ENCODE measurements at regions not wholly inside any gene's neighbourhood (a gene's known extent, or its start where the extent isn't known, plus 50 kb on each side); places are given as distances from the start of the nearest gene placed in this dataset.

DNA sequence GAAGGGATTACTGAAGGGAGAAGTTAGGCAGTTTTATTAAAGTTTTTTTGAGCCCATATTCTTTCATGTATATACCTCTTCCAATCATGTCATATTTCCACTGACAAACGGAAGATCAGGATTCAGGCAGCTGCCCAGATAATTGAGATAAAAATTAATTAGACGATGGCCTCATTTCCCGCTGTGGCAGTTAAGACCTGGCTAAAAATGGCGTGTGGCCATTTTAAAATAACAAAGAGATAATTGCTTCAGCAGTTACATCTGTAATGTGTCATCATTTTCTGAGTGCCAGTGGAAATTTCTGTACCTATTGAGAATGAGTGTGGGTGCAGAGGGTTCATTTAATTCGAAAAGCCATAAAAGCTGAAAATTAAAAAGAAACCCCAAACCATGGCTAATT lies 215.1 kb downstream of the STK31 start:
- TF ChIP-seq EP300 (IDR thresholded peaks at IDR 0.05; ENCODE audit: low read depth) (no peak), POLR2A (IDR thresholded peaks at IDR 0.05) (no peak), POLR2AphosphoS5 (IDR thresholded peaks at IDR 0.05) (no peak)
- TF ChIP-seq, protein P1, sequence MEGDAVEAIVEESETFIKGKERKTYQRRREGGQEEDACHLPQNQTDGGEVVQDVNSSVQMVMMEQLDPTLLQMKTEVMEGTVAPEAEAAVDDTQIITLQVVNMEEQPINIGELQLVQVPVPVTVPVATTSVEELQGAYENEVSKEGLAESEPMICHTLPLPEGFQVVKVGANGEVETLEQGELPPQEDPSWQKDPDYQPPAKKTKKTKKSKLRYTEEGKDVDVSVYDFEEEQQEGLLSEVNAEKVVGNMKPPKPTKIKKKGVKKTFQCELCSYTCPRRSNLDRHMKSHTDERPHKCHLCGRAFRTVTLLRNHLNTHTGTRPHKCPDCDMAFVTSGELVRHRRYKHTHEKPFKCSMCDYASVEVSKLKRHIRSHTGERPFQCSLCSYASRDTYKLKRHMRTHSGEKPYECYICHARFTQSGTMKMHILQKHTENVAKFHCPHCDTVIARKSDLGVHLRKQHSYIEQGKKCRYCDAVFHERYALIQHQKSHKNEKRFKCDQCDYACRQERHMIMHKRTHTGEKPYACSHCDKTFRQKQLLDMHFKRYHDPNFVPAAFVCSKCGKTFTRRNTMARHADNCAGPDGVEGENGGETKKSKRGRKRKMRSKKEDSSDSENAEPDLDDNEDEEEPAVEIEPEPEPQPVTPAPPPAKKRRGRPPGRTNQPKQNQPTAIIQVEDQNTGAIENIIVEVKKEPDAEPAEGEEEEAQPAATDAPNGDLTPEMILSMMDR (IDR thresholded peaks at IDR 0.05): no peak
- H3K4me3 ChIP-seq: no peak overlapping the region
- 73 to 88% methylated on average over 5 of the region's 5 CpGs for WGBS, 2 donors (ENCODE audit: low coverage in 1 of 2)
- H3K27me3 ChIP-seq: no peaks in the 10 kb centered on the region
- H3K4me1 ChIP-seq: no peaks in the 10 kb centered on the region
- in situ Hi-C loops (cut with MboI; ENCODE audit: low pct_ligation_motif_present in 1 of 4, low pct_unique_long_range_greater_than_20kb in 1 of 4, low sequenced_read_pairs in 3 of 4): no loop called here
- H3K9me3 ChIP-seq: no peaks in the 10 kb centered on the region
- H3K27ac ChIP-seq: no peak overlapping the region
- H3K36me3 ChIP-seq: no peaks in the 10 kb centered on the region
- no peak for DNase-seq
- intact Hi-C loops (cut with DNase I; ENCODE audit: low total_unique reads): no loop called here

DNA sequence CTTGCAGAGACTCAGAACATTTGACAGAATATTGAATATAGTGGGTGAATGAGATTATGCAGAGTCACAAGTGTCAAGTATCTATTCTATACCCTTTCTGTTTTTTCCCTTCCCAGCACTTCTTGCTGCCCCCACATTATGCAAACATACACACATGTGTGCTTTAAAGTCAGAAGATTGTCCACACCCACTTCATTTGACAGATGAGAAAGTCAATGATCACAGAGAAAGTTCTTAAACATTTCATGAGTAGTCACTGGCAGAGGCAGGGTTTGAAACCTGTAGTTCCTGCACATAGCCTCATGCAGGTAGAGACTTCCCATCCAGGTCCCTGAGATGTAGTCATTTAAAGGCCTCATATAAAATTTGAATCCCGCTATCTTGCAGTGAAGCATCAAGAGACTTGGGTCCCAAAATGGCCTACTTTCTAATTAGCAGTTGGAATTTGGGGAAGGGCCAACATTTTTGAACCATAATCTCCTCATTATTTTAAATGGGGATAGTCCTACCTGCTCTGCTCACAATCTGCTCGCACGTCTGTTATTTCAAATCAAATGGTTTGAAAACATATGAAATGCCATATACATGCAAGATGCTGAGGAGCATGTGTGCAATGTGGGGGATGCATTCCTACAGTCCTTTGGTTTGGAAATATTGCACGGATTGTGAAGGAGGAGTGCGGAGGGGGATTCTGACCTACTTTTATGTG lies 217.8 kb downstream of the STK31 start:
- in situ Hi-C loops (cut with MboI; ENCODE audit: low pct_ligation_motif_present in 1 of 4, low pct_unique_long_range_greater_than_20kb in 1 of 4, low sequenced_read_pairs in 3 of 4): no loop called here
- no peak for DNase-seq
- Histone ChIP-seq H3K27me3 (no peaks in the 10 kb centered on the region), H3K4me1 (no peaks in the 10 kb centered on the region), H3K36me3 (no peaks in the 10 kb centered on the region), H3K27ac (no peak overlapping the region), H3K4me3 (no peak overlapping the region), H3K9me3 (no peaks in the 10 kb centered on the region)
- 89 to 100% methylated on average over 3 to 5 of the region's 5 CpGs for WGBS, 2 donors (ENCODE audit: low coverage in 1 of 2)
- TF ChIP-seq EP300 (IDR thresholded peaks at IDR 0.05; ENCODE audit: low read depth): no peak
- TF ChIP-seq POLR2AphosphoS5 (IDR thresholded peaks at IDR 0.05): no peak
- TF ChIP-seq, protein P1 (IDR thresholded peaks at IDR 0.05): no peak
- no peak for TF ChIP-seq POLR2A (IDR thresholded peaks at IDR 0.05)
- intact Hi-C loops (cut with DNase I; ENCODE audit: low total_unique reads): no loop called here

DNA sequence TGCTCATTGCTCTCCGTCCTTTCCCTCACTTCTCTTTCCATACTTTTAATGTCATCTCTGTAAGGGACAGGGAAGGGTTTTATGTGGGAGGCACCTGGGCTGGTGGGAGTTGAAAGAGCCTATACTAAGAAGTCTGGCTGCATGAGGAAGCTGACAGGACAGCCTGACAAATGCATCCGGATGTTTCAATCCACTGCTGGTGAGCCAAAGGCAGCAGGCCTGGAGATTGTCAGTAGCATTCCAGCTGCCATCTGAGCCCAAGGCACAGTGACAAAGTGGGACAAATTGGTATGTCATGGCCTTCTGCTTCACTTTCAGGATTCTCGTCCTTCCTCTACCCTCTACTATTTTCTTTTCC lies 218.4 kb downstream of the STK31 start:
- TF ChIP-seq EP300 (IDR thresholded peaks at IDR 0.05; ENCODE audit: low read depth) (no peak), POLR2AphosphoS5 (IDR thresholded peaks at IDR 0.05) (no peak), POLR2A (IDR thresholded peaks at IDR 0.05) (no peak)
- TF ChIP-seq, protein P1 (IDR thresholded peaks at IDR 0.05): no peak
- no peaks in the 10 kb centered on the region for H3K4me1 ChIP-seq
- H3K27ac ChIP-seq: no peak overlapping the region
- H3K27me3 ChIP-seq: no peaks in the 10 kb centered on the region
- in situ Hi-C loops (cut with MboI; ENCODE audit: low pct_ligation_motif_present in 1 of 4, low pct_unique_long_range_greater_than_20kb in 1 of 4, low sequenced_read_pairs in 3 of 4) (no loop called here), intact Hi-C loops (cut with DNase I; ENCODE audit: low total_unique reads) (no loop called here)
- 61 to 68% methylated on average over 3 of the region's 3 CpGs for WGBS, 2 donors (ENCODE audit: low coverage in 1 of 2)
- H3K4me3 ChIP-seq: no peak overlapping the region
- no peaks in the 10 kb centered on the region for H3K9me3 ChIP-seq
- DNase-seq: no peak
- H3K36me3 ChIP-seq: no peaks in the 10 kb centered on the region

DNA sequence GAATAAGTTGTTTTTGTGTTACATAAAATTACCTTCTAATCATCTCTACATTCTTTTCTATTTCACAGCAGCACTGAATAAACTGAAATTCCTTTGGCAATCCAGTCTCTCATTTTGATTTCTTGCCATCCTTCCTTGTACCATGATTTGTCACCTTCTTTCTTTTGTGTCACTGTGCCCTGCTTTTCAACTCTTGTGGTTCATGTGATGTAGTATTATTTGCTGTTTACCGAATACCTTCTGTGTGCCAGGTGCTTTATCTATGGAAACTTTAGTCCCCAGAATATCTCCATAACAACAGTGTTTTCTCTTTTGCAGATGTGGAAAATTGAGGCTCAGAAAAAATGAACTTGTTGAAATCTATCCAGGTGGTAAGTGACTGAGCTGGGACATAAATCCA lies 220.3 kb downstream of the STK31 start:
- Histone ChIP-seq H3K9me3 (no peaks in the 10 kb centered on the region), H3K4me1 (no peaks in the 10 kb centered on the region), H3K4me3 (no peak overlapping the region), H3K27ac (no peak overlapping the region), H3K36me3 (no peaks in the 10 kb centered on the region), H3K27me3 (no peaks in the 10 kb centered on the region)
- in situ Hi-C loops (cut with MboI; ENCODE audit: low pct_ligation_motif_present in 1 of 4, low pct_unique_long_range_greater_than_20kb in 1 of 4, low sequenced_read_pairs in 3 of 4) (no loop called here), intact Hi-C loops (cut with DNase I; ENCODE audit: low total_unique reads) (no loop called here)
- WGBS, 2 donors (ENCODE audit: low coverage in 1 of 2): 64% methylated on average over 1 of the region's 1 CpG
- DNase-seq: no peak
- TF ChIP-seq, protein P1 (IDR thresholded peaks at IDR 0.05): no peak
- TF ChIP-seq EP300 (IDR thresholded peaks at IDR 0.05; ENCODE audit: low read depth) (no peak), POLR2A (IDR thresholded peaks at IDR 0.05) (no peak), POLR2AphosphoS5 (IDR thresholded peaks at IDR 0.05) (no peak)

Measured in transverse colon (tissue), 4 donors.